ENCODE measurements at regions not wholly inside any gene's neighbourhood (a gene's known extent, or its start where the extent isn't known, plus 50 kb on each side); places are given as distances from the start of the nearest gene placed in this dataset.

GRCh38 chr4:182066037-182066436 lies 177.2 kb upstream of the TENM3 start (continued):
- TF ChIP-seq MTA2 (IDR thresholded peaks at IDR 0.05; ENCODE audit: low read depth) (no peak), ZNF592 (IDR thresholded peaks at IDR 0.05) (no peak), CHD2 (IDR thresholded peaks at IDR 0.05; ENCODE audit: borderline replicate concordance, low read depth, low read length) (no peak), CREB1 (IDR thresholded peaks at IDR 0.05; ENCODE audit: low read depth) (no peak), TARDBP (IDR thresholded peaks at IDR 0.05; ENCODE audit: borderline replicate concordance) (no peak), HSF1 (IDR thresholded peaks at IDR 0.05; ENCODE audit: low read depth, low read length) (no peak)

DNA sequence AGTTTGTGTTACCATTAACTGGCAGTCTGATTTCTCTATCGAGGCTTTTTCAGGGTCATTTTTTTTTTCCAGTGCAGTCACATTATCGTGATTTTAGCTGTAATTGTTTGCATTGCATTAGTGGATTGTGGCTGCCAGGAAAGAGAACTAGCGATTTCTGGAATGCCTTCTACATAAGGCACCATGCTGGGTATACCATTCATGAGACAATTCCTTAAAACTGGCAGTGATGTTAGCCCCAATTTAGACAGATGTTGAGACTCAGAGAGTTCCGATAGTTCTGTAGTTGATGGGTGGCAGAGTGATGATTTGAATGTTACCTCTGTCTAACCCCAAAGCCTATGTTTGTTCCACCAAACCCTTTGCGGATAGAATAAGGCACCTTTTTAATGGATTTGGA lies 175.4 kb upstream of the TENM3 start:
- Histone ChIP-seq H3K4me1 (ENCODE audit: control insufficient read depth, insufficient read depth, low read length) (no peaks in the 10 kb centered on the region), H3K27me3 (replicated peaks in 1 of 2; ENCODE audit: control insufficient read depth in 2 of 2, insufficient read depth in 2 of 2, low read length in 1 of 2) (no peaks in the 10 kb centered on the region), H3K27ac (ENCODE audit: control insufficient read depth, insufficient read depth) (no peak overlapping the region), H3K4me3 (no peak overlapping the region), H2AFZ (ENCODE audit: control insufficient read depth, low read depth, low read length) (no peak overlapping the region), H3K9me3 (replicated peaks; ENCODE audit: control insufficient read depth, insufficient read depth, low read length) (no peaks in the 10 kb centered on the region; the same call in 2 of the 3 replicates), H3K79me2 (ENCODE audit: control insufficient read depth, insufficient read depth, low read length) (no peaks in the 10 kb centered on the region), H3K4me2 (ENCODE audit: control insufficient read depth, insufficient read depth) (no peak overlapping the region), H4K20me1 (ENCODE audit: control insufficient read depth, insufficient read depth) (no peaks in the 10 kb centered on the region), H3K9ac (ENCODE audit: control insufficient read depth, insufficient read depth, low read length) (no peak overlapping the region), H3K36me3 (ENCODE audit: control insufficient read depth in 2 of 2, insufficient read depth in 2 of 2, low read length in 1 of 2) (no peaks in the 10 kb centered on the region)
- ChIA-PET RAD21 (ENCODE audit: unreplicated experiment) (no interaction called here), SMC1A (ENCODE audit: uncharacterized antibody, unreplicated experiment) (no interaction called here), POLR2A (no interaction called here), CTCF (no interaction called here)
- ATAC-seq, result no peak
- no peak for DNase-seq (ENCODE audit: low read depth, low spot score)
- intact Hi-C loops (cut with micrococcal nuclease; ENCODE audit: unreplicated experiment) (no loop called here), in situ Hi-C loops (cut with MboI) (no loop called here)
- BruUV-seq (replicated peaks), result no TSS peak
- TF ChIP-seq SP1 (IDR thresholded peaks at IDR 0.05; ENCODE audit: low read depth, low read length), result no peak
- TF ChIP-seq, protein P1, sequence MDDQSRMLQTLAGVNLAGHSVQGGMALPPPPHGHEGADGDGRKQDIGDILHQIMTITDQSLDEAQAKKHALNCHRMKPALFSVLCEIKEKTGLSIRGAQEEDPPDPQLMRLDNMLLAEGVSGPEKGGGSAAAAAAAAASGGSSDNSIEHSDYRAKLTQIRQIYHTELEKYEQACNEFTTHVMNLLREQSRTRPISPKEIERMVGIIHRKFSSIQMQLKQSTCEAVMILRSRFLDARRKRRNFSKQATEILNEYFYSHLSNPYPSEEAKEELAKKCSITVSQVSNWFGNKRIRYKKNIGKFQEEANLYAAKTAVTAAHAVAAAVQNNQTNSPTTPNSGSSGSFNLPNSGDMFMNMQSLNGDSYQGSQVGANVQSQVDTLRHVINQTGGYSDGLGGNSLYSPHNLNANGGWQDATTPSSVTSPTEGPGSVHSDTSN (IDR thresholded peaks at IDR 0.05; ENCODE audit: insufficient replicate concordance, low read depth, low read length), result no peak
- TF ChIP-seq ZNF274 (IDR thresholded peaks at IDR 0.05; ENCODE audit: insufficient read depth, insufficient read length), result no peak
- no peak for TF ChIP-seq MAX (IDR thresholded peaks at IDR 0.05; ENCODE audit: low read depth, low read length)
- no peak for TF ChIP-seq SUPT20H (IDR thresholded peaks at IDR 0.05; ENCODE audit: borderline replicate concordance, control insufficient read depth, low read depth, low read length)
- TF ChIP-seq BMI1 (IDR thresholded peaks at IDR 0.05; ENCODE audit: borderline replicate concordance), result no peak
- TF ChIP-seq, protein P2, sequence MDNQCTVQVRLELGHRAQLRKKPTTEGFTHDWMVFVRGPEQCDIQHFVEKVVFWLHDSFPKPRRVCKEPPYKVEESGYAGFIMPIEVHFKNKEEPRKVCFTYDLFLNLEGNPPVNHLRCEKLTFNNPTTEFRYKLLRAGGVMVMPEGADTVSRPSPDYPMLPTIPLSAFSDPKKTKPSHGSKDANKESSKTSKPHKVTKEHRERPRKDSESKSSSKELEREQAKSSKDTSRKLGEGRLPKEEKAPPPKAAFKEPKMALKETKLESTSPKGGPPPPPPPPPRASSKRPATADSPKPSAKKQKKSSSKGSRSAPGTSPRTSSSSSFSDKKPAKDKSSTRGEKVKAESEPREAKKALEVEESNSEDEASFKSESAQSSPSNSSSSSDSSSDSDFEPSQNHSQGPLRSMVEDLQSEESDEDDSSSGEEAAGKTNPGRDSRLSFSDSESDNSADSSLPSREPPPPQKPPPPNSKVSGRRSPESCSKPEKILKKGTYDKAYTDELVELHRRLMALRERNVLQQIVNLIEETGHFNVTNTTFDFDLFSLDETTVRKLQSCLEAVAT (IDR thresholded peaks at IDR 0.05), result no peak
- no peak for TF ChIP-seq MEF2B (IDR thresholded peaks at IDR 0.05; ENCODE audit: partially characterized antibody, poor library complexity, severe bottlenecking)
- TF ChIP-seq YBX1 (IDR thresholded peaks at IDR 0.05), result no peak
- 44% methylated on average over 5 of the region's 5 CpGs for WGBS (ENCODE audit: insufficient coverage, insufficient replicate concordance, low lambda C conversion rate, missing lambda C conversion rate)
- FAIRE-seq, result no peak

Measured in GM12878 (cell line).